GM19397 (cell line): ENCODE measurements at regions not wholly inside any gene's neighbourhood (a gene's known extent, or its start where the extent isn't known, plus 50 kb on each side); places are given as distances from the start of the nearest gene placed in this dataset.

ENCODE experiments used
- ATAC-seq: cut with Tn5 transposase; IDR thresholded peaks from one replicate; pipeline ENCODE4 v1.9.1; 2021; ENCODE audit warnings: mild to moderate bottlenecking, moderate library complexity; ENCODE audit not compliant: unreplicated experiment

DNA sequence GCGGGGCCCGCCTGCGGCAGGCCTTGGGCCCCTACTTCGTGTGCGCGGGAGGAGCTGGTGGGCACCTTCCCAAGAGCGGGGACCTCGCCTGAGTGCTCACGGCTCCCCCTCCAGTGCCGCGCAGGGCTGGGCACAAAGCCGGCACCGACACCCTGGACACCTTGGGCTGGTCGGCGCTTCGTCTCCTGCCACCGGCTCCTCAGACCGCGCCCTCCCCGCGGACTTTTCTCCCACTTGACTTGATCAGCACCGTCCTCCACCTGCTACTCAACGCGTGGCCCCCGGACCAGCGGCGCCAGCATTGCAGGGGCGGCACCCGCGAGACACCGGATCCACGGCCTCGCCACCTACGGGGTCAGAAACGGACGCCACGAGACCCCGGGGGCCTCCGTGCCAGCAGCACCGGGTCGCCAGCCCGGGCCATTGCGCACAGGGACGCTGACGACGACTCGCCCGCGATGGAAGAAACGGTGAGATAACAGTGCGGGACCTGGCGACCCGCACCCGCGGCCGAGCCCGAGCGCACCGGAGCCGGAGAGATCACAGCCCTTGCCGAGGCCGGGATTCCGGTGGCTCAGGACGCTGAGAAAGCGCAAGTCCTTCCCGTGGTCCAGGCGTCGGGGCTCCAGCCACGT, 154.2 kb downstream of the DLL1 start:
- ATAC-seq: no peak

GRCh38 chr6:170135821-170136471, 154.9 kb downstream of the DLL1 start:
- ATAC-seq: no peak

- ATAC-seq: no peak
Observed at GRCh38 chr6:170135461-170135820, 155.4 kb downstream of the DLL1 start.

GRCh38 chr6:170134471-170135440, 156.1 kb downstream of the DLL1 start:
- no peak for ATAC-seq

- no peak for ATAC-seq
Observed at GRCh38 chr6:170134031-170134470, 156.8 kb downstream of the DLL1 start.

DNA sequence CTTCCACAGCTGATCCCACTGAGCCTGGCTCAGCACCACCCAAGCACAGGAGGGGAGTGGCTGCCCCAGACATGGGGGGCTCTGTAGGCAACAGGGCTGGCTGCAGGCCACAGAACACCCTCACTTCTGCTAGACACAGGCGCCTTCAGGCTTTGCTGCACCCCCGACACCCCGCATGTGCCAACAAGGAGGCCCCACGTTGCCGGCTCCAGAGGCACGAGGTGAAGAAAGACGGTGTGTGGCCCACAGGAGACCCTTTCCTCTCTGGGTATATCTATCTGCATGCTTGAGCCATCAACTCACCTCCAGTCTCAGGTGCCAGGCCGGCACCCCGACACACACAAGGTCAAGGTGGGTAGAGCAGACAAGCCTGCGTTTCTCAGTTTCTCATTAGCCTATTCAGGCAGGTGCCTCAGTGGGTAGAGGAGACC, 158.3 kb downstream of the DLL1 start:
- ATAC-seq: no peak

GRCh38 chr6:170132011-170132521, 158.8 kb downstream of the DLL1 start:
- no peak for ATAC-seq

GRCh38 chr6:170131351-170131750, 159.5 kb downstream of the DLL1 start:
- no peak for ATAC-seq

DNA sequence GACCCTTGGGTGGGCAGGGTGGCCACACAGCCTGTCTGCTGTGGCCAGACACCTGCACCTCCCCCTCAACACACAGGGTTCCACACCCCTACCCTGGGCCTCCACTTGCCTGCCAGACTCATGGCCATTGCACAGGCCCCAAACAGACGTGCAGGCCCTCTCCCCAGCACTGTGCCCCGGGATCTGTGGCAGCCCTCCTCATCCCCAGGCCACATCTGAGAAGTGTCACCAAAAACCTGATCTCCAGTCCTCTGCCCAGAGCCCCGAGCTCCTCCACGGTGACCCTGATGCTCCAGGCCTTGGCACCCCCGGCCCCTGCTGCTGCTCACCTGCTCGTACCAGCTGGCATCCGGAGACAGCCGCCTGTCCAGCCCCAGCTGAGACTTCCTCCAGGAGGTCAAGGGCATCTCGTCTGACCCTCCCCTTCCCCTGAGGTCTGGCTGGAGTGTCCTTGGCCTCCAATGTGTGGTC, 160.1 kb downstream of the DLL1 start:
- no peak for ATAC-seq

DNA sequence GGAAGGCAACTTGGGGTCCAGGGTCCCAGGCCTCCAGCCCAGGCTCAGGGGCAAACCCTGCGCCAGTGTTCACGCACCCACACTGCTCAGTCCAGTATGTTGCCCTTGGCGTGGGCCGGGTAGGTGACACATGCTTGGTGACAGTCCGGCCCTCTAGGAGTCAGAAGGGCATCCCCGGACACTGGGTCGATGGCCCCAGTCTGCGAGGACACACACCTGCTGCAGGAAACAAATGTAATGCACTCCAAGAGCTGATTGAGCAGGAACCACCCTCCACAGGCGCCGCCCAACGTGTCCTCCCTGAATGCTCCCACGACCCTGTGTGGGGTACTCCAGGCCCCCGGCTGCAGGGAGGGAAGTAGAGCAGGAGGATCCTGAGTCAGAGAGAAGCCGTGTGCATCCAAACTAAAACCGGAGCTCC, 160.7 kb downstream of the DLL1 start:
- no peak for ATAC-seq

GRCh38 chr6:170129691-170130171, 161.1 kb downstream of the DLL1 start:
- no peak for ATAC-seq

- no peak for ATAC-seq
Observed at GRCh38 chr6:170128811-170129681, 161.8 kb downstream of the DLL1 start.

DNA sequence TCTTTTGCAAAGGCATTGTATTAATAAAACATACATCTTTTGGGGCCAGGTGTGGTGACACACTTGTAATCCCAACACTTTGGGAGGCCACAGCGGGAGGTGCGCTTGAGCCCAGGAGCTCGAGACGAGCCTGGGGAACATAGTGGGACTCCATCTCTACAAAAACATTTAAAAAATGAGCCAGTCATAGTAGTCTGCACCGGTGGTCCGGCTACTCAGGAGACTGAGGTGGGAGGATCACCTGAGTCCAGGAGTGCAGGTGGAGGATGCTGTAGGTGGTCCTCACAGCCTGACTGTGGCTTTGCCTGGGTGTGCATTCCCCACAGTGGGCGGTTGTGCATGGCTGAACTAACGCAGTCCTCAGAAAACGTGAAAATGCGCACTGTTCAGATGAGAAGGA, 162.5 kb downstream of the DLL1 start:
- ATAC-seq: no peak

GRCh38 chr6:170127151-170127550, 163.7 kb downstream of the DLL1 start:
- no peak for ATAC-seq

- ATAC-seq: no peak
Observed at GRCh38 chr6:170125456-170126300, 165.2 kb downstream of the DLL1 start.

DNA sequence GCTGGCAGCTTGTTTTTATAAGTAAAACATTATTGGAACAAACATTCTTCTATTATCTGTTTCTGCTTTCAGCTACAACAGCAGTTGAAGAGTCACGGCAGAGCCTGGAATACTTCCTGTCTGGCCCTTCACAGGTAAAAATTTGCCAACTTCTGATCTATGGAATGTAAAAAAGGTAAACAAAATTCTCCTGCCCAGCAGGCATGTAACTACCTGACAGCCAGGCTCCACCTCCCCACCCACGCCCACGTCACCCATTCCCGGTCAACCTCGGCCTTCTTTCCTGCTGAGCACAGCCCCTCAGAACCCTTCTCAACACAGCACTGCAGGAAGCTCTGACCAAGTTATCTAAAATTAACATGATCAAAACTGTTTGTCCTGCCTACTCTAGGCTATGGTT, 166.0 kb downstream of the DLL1 start:
- ATAC-seq: no peak

GRCh38 chr6:170124150-170124549, 166.7 kb downstream of the DLL1 start:
- ATAC-seq: no peak

- ATAC-seq: no peak
Observed at GRCh38 chr6:170122651-170123050, 168.2 kb downstream of the DLL1 start.
